Gastroesophageal sphincter (tissue), 3 donors: ENCODE measurements at regions not wholly inside any gene's neighbourhood (a gene's known extent, or its start where the extent isn't known, plus 50 kb on each side); places are given as distances from the start of the nearest gene placed in this dataset.

Experiments
- EP300 ChIP-seq: sonication (generic); formaldehyde crosslinking; IDR thresholded peaks from one replicate; pipeline ENCODE4 v1.6.1; 2017; ENCODE audit warnings: antibody characterized with exemption, mild to moderate bottlenecking
- POLR2AphosphoS5 ChIP-seq: sonication (generic); formaldehyde crosslinking; IDR thresholded peaks from one replicate; pipeline ENCODE4 v1.6.1; 2017; ENCODE audit warnings: antibody characterized with exemption
- TF ChIP-seq, protein P1 (sequence below), 4 experiments: fragments of 200-600 bp in 2 of 4; fragments of 450-650 bp in 2 of 4; sonication (generic) in 1 of 4; IDR thresholded peaks; one replicate each; pipeline ENCODE4 v1.5.1; 2017 to 2019; ENCODE audit warnings: antibody characterized with exemption in 4 of 4, mild to moderate bottlenecking in 2 of 4, moderate library complexity in 2 of 4

DNA sequence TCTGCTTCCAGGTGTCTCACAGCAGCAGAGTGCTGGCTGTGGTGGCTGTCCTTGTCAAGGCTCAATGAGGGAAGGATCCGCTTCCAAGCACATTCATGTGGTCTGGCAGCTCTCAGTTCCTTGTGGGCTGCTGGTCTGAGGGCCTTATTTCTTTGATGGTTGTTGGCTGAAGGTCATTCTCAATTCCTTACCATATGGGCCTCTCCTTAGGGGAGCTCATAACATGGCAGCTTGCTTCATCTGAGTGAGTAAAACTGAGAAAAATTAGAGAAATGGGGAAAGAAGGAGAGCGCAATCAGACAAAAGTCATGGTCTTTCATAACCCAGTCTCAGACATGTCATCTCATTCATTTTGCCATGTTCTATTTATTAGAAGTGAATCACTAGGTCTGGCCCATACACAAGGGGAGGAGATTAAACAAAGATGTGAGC is 81.7 kb upstream of the TSPAN2 start:
- TF ChIP-seq, protein P1, sequence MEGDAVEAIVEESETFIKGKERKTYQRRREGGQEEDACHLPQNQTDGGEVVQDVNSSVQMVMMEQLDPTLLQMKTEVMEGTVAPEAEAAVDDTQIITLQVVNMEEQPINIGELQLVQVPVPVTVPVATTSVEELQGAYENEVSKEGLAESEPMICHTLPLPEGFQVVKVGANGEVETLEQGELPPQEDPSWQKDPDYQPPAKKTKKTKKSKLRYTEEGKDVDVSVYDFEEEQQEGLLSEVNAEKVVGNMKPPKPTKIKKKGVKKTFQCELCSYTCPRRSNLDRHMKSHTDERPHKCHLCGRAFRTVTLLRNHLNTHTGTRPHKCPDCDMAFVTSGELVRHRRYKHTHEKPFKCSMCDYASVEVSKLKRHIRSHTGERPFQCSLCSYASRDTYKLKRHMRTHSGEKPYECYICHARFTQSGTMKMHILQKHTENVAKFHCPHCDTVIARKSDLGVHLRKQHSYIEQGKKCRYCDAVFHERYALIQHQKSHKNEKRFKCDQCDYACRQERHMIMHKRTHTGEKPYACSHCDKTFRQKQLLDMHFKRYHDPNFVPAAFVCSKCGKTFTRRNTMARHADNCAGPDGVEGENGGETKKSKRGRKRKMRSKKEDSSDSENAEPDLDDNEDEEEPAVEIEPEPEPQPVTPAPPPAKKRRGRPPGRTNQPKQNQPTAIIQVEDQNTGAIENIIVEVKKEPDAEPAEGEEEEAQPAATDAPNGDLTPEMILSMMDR (IDR thresholded peaks at IDR 0.05), result no peak
- no peak for TF ChIP-seq POLR2AphosphoS5
- no peak for TF ChIP-seq EP300
